SK-N-SH treated with all-trans-retinoic acid at 6 μM for 48 hours (cell line): ENCODE measurements at regions not wholly inside any gene's neighbourhood (a gene's known extent, or its start where the extent isn't known, plus 50 kb on each side); places are given as distances from the start of the nearest gene placed in this dataset.

Experiments used
- CREB5 ChIP-seq: fragments of 250-450 bp; sonication (Bioruptor Pico); IDR thresholded peaks from 2 replicates; pipeline ENCODE4 v1.5.1; 2020; ENCODE audit warnings: low read depth, mild to moderate bottlenecking, moderate library complexity
- ISL1 ChIP-seq: fragments of 250-450 bp; sonication (Bioruptor Pico); IDR thresholded peaks from 2 replicates; pipeline ENCODE4 v2.1.2; 2022; ENCODE audit warnings: mild to moderate bottlenecking, moderate library complexity
- OSR1 ChIP-seq: fragments of 250-450 bp; sonication (Bioruptor Pico); IDR thresholded peaks from 2 replicates; pipeline ENCODE4 v1.8.0; 2022; ENCODE audit warnings: moderate library complexity, mild to moderate bottlenecking, inconsistent platforms
- PATZ1 ChIP-seq: fragments of 250-450 bp; sonication (Bioruptor Pico); IDR thresholded peaks from 2 replicates; pipeline ENCODE4 v1.8.0; 2020; ENCODE audit warnings: mild to moderate bottlenecking, moderate library complexity, borderline replicate concordance
- POU6F1 ChIP-seq: fragments of 250-450 bp; sonication (Bioruptor Pico); IDR thresholded peaks from 2 replicates; pipeline ENCODE4 v1.8.0; 2021; ENCODE audit warnings: low read depth, mild to moderate bottlenecking, moderate library complexity, borderline replicate concordance
- ZC3H10 ChIP-seq: fragments of 250-450 bp; sonication (Bioruptor Pico); IDR thresholded peaks from 2 replicates; pipeline ENCODE4 v1.5.1; 2021; ENCODE audit warnings: mild to moderate bottlenecking, moderate library complexity
- ZFP3 ChIP-seq: fragments of 250-450 bp; sonication (Bioruptor Pico); IDR thresholded peaks from 2 replicates; pipeline ENCODE4 v1.5.0; 2020; ENCODE audit warnings: mild to moderate bottlenecking, moderate library complexity
- ZNF565 ChIP-seq: fragments of 450-650 bp; formaldehyde crosslinking; conservative IDR thresholded peaks from 2 replicates; pipeline ENCODE4 v1.5.0; 2020; ENCODE audit warnings: low read depth, mild to moderate bottlenecking, moderate library complexity

- no peak for TF ChIP-seq ZFP3
- no peak for TF ChIP-seq PATZ1
- TF ChIP-seq ZC3H10 (CRISPR knock-in tag), result no peak
- TF ChIP-seq CREB5, result no peak
- no peak for TF ChIP-seq POU6F1 (CRISPR knock-in tag)
- no peak for TF ChIP-seq ZNF565 (CRISPR knock-in tag)
- no peak for TF ChIP-seq ISL1 (CRISPR knock-in tag)
- no peak for TF ChIP-seq OSR1 (CRISPR knock-in tag)
Measured at GRCh38 chr2:103285354-103285753, 523.5 kb downstream of the TMEM182 start.
